GM23248 (cell line): ENCODE measurements at regions not wholly inside any gene's neighbourhood (a gene's known extent, or its start where the extent isn't known, plus 50 kb on each side); places are given as distances from the start of the nearest gene placed in this dataset.

Experiments
- DNase-seq: peaks from one replicate; pipeline ENCODE4 v3.0.0-alpha.2; 2015
- H2AFZ ChIP-seq: fragments of 200-600 bp; sonication (generic); 2 replicates; pipeline ENCODE4 v1.6.1; 2016; ENCODE audit warnings: antibody characterized with exemption
- H3F3A ChIP-seq: fragments of 200-600 bp; sonication (generic); 2 replicates; pipeline ENCODE4 v1.6.1; 2016; ENCODE audit warnings: mild to moderate bottlenecking, antibody characterized with exemption, mixed run types; ENCODE audit not compliant: insufficient read depth
- H3K27ac ChIP-seq: fragments of 200-600 bp; sonication (generic); 2 replicates; pipeline ENCODE4 v1.5.1; 2016; ENCODE audit warnings: mild to moderate bottlenecking
- H3K27me3 ChIP-seq: fragments of 200-600 bp; sonication (generic); replicated peaks from 2 replicates; pipeline ENCODE4 v1.6.1; 2016; ENCODE audit warnings: mild to moderate bottlenecking; ENCODE audit not compliant: insufficient read depth
- H3K36me3 ChIP-seq: fragments of 200-600 bp; sonication (generic); 2 replicates; pipeline ENCODE4 v1.6.1; 2016; ENCODE audit warnings: low read depth, mild to moderate bottlenecking
- H3K4me1 ChIP-seq: fragments of 200-600 bp; sonication (generic); 2 replicates; pipeline ENCODE4 v1.6.1; 2016; ENCODE audit warnings: mild to moderate bottlenecking; ENCODE audit not compliant: insufficient read depth
- H3K4me2 ChIP-seq: fragments of 200-600 bp; sonication (generic); one replicate; pipeline ENCODE4 v1.6.1; 2016; ENCODE audit warnings: mild to moderate bottlenecking; ENCODE audit not compliant: unreplicated experiment
- H3K4me3 ChIP-seq: fragments of 200-600 bp; sonication (generic); 2 replicates; pipeline ENCODE4 v1.5.1; 2016; ENCODE audit warnings: mild to moderate bottlenecking
- H3K79me2 ChIP-seq: fragments of 200-600 bp; sonication (generic); 2 replicates; pipeline ENCODE4 v1.6.1; 2016; ENCODE audit warnings: mild to moderate bottlenecking; ENCODE audit not compliant: insufficient read depth
- H3K9ac ChIP-seq: fragments of 200-600 bp; sonication (generic); 2 replicates; pipeline ENCODE4 v1.6.1; 2016; ENCODE audit warnings: mild to moderate bottlenecking
- H3K9me2 ChIP-seq: fragments of 200-600 bp; sonication (generic); 2 replicates; pipeline ENCODE4 v1.6.1; 2016; ENCODE audit warnings: mixed run types, mild to moderate bottlenecking, moderate library complexity; ENCODE audit not compliant: insufficient read depth
- H3K9me3 ChIP-seq: fragments of 200-600 bp; sonication (generic); one replicate; pipeline ENCODE4 v1.6.1; 2017; ENCODE audit warnings: low read depth
- H4K20me1 ChIP-seq: fragments of 200-600 bp; sonication (generic); 2 replicates; pipeline ENCODE4 v1.6.0; 2016; ENCODE audit not compliant: insufficient read depth
- EZH2 ChIP-seq: fragments of 200-600 bp; sonication (generic); IDR thresholded peaks from 2 replicates; pipeline ENCODE4 v1.6.1; 2018; ENCODE audit warnings: antibody characterized with exemption, mild to moderate bottlenecking; ENCODE audit not compliant: insufficient read depth, poor library complexity, severe bottlenecking
- EZH2phosphoT487 ChIP-seq: fragments of 200-600 bp; sonication (generic); IDR thresholded peaks from 2 replicates; pipeline ENCODE4 v1.6.1; 2018; ENCODE audit warnings: antibody characterized with exemption, moderate library complexity, mild to moderate bottlenecking, low read depth; ENCODE audit not compliant: insufficient read depth
- WGBS, 2 experiments: methylation state at CpG; one replicate each; pipeline ENCODE4 v1.1.6; 2015 to 2017; ENCODE audit warnings: low lambda C conversion rate in 2 of 2, low coverage in 1 of 2; ENCODE audit errors: missing lambda C conversion rate in 2 of 2; 5-methylcytosine and 5-hydroxymethylcytosine counted together
- in situ Hi-C: fragments of 300-500 bp; cut with MboI; formaldehyde crosslinking; loops from 2 replicates; pipeline ENCODE4 v1.15.0; 2020

DNA sequence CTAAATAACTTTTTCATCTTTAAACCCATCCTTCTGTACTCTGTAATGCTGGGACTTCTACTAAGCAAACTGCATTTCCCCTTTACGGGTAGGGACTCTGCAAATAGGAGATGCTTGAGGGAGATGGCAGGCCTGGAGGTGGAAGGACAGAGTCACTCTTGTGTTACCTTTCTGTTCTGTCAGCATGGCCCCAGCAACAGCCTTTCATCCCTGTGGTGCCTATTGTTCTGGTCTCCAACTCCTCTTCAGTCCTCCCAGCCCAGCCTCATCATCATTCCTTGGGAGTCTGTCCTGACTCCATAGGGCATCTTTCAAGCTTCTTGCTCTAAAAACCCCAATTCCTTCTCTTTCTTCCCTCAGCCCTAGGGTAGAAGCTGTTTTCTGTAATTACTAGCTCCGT lies 230.0 kb downstream of the SNX13 start:
- no peaks in the 10 kb centered on the region for H3K9me2 ChIP-seq
- WGBS, 2 experiments, result 82 to 84% methylated on average over 2 of the region's 2 CpGs
- no peak overlapping the region for H3K4me3 ChIP-seq
- H3K4me1 ChIP-seq, result no peaks in the 10 kb centered on the region
- H3K9me3 ChIP-seq, result no peaks in the 10 kb centered on the region
- H3K36me3 ChIP-seq, result no peaks in the 10 kb centered on the region
- no peaks in the 10 kb centered on the region for H3K79me2 ChIP-seq
- no peak overlapping the region for H2AFZ ChIP-seq
- TF ChIP-seq EZH2 (no peak), EZH2phosphoT487 (no peak)
- H3K27ac ChIP-seq, result no peak overlapping the region
- no peaks in the 10 kb centered on the region for H4K20me1 ChIP-seq
- no peaks in the 10 kb centered on the region for H3F3A ChIP-seq
- DNase-seq, result no peak
- in situ Hi-C loops, result no loop called here
- no peak overlapping the region for H3K9ac ChIP-seq
- no peaks in the 10 kb centered on the region for H3K27me3 ChIP-seq
- H3K4me2 ChIP-seq, result no peak overlapping the region

DNA sequence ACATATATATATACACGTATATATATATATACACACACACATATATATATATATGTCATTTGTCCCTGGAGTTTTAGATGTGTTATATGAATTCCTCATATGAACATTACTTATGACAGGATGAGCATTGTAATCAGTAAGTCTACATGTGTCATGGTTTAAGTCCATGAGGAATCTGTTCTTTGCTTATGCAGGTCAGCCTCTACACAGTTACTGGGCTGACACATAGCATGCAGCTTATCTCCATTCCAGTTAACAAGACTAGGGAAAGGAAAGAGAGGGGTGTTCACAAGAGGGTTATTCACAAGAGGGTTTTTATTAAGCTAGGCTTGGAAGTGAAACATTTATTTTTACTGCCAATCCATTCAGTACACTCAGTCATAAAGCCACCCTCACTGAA lies 226.7 kb downstream of the SNX13 start:
- Histone ChIP-seq H3F3A (no peaks in the 10 kb centered on the region), H3K9ac (no peak overlapping the region), H3K4me1 (no peaks in the 10 kb centered on the region), H3K9me3 (no peaks in the 10 kb centered on the region), H3K4me2 (no peak overlapping the region), H2AFZ (no peak overlapping the region), H4K20me1 (no peaks in the 10 kb centered on the region), H3K27ac (no peak overlapping the region), H3K79me2 (no peaks in the 10 kb centered on the region), H3K36me3 (no peaks in the 10 kb centered on the region), H3K9me2 (no peaks in the 10 kb centered on the region), H3K4me3 (no peak overlapping the region), H3K27me3 (no peaks in the 10 kb centered on the region)
- in situ Hi-C loops, result no loop called here
- DNase-seq, result peak; percentile 4
- TF ChIP-seq EZH2, result no peak
- TF ChIP-seq EZH2phosphoT487, result no peak
- 38% methylated on average over 1 of the region's 1 CpG; no CpG with 5 or more reads in 1 of the 2 experiments for WGBS, 2 experiments

DNA sequence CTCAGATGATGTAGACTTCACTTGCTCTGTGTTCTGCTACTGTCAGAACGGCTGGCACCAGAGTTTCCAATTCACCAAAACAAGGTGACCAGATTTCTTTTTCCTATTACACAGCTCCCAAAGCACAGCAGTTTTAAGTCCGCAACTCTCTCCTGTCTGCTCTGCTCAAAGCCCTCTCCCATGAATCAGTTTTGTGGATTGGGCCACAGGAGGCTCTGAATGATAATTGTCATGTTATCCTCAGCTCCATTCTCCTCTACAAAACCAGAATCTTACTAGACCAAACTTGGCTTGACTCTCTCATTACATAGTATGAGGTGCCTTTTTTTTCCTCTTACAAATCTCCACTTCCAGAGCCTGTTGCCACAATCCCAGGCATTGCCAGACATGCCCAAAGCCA lies 223.5 kb downstream of the SNX13 start:
- Histone ChIP-seq H3K79me2 (no peaks in the 10 kb centered on the region), H3K4me2 (no peak overlapping the region), H3K4me3 (no peak overlapping the region), H3K36me3 (no peaks in the 10 kb centered on the region), H3K27me3 (no peaks in the 10 kb centered on the region), H3K4me1 (no peaks in the 10 kb centered on the region), H3K9me3 (no peaks in the 10 kb centered on the region), H3K9ac (no peak overlapping the region), H2AFZ (no peak overlapping the region), H3K9me2 (no peaks in the 10 kb centered on the region), H3K27ac (no peak overlapping the region), H4K20me1 (no peaks in the 10 kb centered on the region), H3F3A (no peaks in the 10 kb centered on the region)
- DNase-seq, result no peak
- WGBS, 2 experiments, result 69 to 79% methylated on average over 2 of the region's 2 CpGs
- TF ChIP-seq EZH2 (no peak), EZH2phosphoT487 (no peak)
- in situ Hi-C loops, result no loop called here

DNA sequence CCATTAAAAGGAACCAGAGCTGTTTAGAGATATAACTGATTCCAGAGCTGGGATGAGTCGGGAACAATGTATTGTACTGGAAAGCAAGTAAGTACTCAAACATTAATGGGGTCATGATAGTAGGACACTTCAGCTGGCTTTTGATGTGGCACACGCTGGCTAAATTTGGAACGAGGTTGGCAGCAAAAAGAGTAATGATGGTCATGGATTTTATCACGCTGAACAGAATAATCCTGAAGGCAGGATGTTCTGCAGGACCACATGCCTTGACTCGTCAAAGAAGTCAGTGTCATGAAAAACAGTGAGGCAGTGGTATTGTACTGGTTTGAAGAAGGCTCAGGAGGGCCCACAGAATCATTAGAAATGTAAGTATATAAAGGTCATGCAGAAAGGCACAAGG lies 220.3 kb downstream of the SNX13 start:
- WGBS, 2 experiments, result 51 to 54% methylated on average over 5 of the region's 5 CpGs
- H3K9ac ChIP-seq, result no peak overlapping the region
- no peaks in the 10 kb centered on the region for H3K79me2 ChIP-seq
- H3K4me1 ChIP-seq, result no peaks in the 10 kb centered on the region
- H4K20me1 ChIP-seq, result no peaks in the 10 kb centered on the region
- no peak overlapping the region for H3K4me3 ChIP-seq
- no peaks in the 10 kb centered on the region for H3F3A ChIP-seq
- no peaks in the 10 kb centered on the region for H3K9me3 ChIP-seq
- H2AFZ ChIP-seq, result no peak overlapping the region
- no peak overlapping the region for H3K27ac ChIP-seq
- H3K9me2 ChIP-seq, result no peaks in the 10 kb centered on the region
- TF ChIP-seq EZH2phosphoT487, result no peak
- TF ChIP-seq EZH2, result no peak
- in situ Hi-C loops, result no loop called here
- no peak overlapping the region for H3K4me2 ChIP-seq
- H3K36me3 ChIP-seq, result no peaks in the 10 kb centered on the region
- H3K27me3 ChIP-seq, result no peaks in the 10 kb centered on the region
- DNase-seq, result no peak

DNA sequence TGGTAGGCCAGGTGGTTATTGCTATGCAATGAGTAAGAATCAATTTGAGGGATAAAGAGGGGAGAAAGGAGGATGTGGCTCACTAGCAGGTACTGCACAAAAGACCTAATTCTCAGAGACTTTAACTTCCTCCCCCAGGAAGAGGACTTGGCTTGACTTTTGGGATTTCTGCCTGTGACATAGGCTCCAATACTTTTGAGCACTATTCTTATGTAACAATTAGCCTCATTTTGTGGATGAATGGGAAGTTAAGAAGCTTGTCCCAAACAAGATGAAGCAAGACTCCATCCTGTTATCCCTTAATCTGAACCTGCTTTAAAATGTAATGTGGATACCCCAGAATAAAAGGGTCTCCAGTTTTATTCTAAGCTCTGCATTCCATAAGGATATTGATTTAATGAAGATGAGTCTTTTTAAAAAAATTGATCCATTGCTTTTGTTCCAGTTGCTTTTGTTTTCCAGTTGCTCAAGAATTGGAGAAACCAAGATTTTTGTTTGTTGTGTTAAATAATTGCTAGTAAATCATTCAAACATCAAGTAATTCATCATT lies 218.5 kb downstream of the SNX13 start:
- Histone ChIP-seq H3K4me3 (no peak overlapping the region), H3K27me3 (no peaks in the 10 kb centered on the region), H3K4me1 (no peaks in the 10 kb centered on the region), H3K79me2 (no peaks in the 10 kb centered on the region), H3K9me2 (no peaks in the 10 kb centered on the region), H3K9me3 (no peaks in the 10 kb centered on the region), H4K20me1 (no peaks in the 10 kb centered on the region), H3K9ac (no peak overlapping the region), H3K4me2 (no peak overlapping the region), H3F3A (no peaks in the 10 kb centered on the region), H3K36me3 (no peaks in the 10 kb centered on the region), H2AFZ (no peak overlapping the region), H3K27ac (no peak overlapping the region)
- in situ Hi-C loops, result no loop called here
- TF ChIP-seq EZH2 (no peak), EZH2phosphoT487 (no peak)
- no peak for DNase-seq
